ENCODE measurements at regions not wholly inside any gene's neighbourhood (a gene's known extent, or its start where the extent isn't known, plus 50 kb on each side); places are given as distances from the start of the nearest gene placed in this dataset.

DNA sequence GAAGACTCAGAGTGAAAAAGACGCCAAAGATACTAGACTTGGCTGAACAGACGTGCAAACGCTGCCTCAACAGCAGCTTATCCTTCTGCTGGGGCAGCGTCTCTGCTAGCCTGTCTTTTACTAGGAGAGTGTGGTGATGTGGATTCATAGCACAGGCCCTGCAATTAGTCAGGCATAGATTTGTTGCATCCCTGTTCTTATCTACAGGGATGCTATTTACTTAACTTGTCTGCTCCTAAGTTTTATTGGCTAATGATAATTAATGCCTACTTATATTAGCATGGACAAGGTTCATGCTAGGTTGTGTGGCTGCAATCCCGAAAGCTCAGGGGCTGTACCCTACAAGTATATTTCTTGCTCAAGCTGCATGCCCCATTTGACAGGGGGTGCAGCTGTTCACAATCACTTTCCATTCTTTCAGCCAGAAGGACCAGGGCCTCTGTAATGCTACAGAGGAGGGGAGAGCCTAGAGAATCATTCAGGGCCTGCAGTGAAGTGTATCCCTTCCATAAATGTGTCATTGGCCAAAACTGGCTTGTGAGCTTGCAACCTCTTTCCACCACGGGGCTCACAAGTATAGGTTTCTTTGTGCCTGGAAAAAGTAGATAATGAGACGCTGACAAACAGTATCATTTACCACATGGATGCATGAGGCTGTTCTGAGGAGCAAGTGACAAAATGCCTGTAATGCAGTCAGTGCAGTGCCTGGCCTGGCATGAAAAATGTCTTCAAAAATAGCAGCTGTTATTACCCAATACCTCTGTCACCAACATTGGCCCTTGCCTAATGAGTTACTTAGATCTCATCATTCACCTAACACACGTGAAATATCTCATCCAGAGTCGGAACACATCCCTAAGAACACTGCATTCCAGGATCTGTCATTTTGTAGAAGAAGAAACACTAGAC, 685.8 kb upstream of the API5 start:
- H3K9me3 ChIP-seq (ENCODE audit: control insufficient read depth, low read depth, low read length), result no peaks in the 10 kb centered on the region
- H3K36me3 ChIP-seq (ENCODE audit: control insufficient read depth, low read depth, low read length), result no peaks in the 10 kb centered on the region
- H3K27ac ChIP-seq (ENCODE audit: low read length), result no peak overlapping the region
- no peak overlapping the region for H3K9ac ChIP-seq (ENCODE audit: low read length)
- H3K4me1 ChIP-seq (ENCODE audit: control insufficient read depth, low read depth, low read length), result no peaks in the 10 kb centered on the region
- H3K27me3 ChIP-seq (ENCODE audit: control insufficient read depth, insufficient read depth, low read length), result no peaks in the 10 kb centered on the region
- no peak overlapping the region for H3K4me3 ChIP-seq (ENCODE audit: low read length)

DNA sequence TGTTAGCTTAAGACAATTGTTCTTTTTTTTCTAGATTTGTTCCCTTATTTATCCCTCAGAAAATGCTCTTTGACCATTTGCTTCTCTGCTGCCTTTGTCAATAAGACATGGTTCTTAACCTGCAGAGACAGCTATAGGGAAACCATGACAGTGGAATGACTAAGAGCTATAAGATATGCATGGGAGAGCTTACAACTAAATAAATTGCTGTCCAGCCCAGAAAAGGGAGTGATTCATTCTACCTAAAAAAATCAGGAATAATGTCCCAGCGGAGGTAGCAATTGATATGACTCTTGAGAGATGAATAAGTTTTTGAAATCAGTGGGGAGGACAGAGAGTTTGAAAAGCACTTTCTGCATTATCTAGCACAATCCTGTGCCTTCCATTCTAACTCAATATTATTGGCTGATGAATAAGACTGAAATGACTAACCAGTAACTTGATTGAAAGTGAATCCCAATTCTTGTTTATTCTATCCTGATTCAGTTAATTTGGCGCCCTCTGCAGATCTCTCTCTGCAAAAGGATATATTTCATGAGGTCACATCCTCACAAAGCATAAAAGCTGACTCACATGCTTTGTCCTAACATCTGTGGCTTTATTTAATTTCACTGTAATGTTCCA, 680.5 kb upstream of the API5 start:
- Histone ChIP-seq H3K4me1 (ENCODE audit: control insufficient read depth, low read depth, low read length) (no peaks in the 10 kb centered on the region), H3K4me3 (ENCODE audit: low read length) (no peak overlapping the region), H3K27me3 (ENCODE audit: control insufficient read depth, insufficient read depth, low read length) (no peaks in the 10 kb centered on the region), H3K27ac (ENCODE audit: low read length) (no peak overlapping the region), H3K9ac (ENCODE audit: low read length) (no peak overlapping the region), H3K36me3 (ENCODE audit: control insufficient read depth, low read depth, low read length) (no peaks in the 10 kb centered on the region), H3K9me3 (ENCODE audit: control insufficient read depth, low read depth, low read length) (no peaks in the 10 kb centered on the region)

DNA sequence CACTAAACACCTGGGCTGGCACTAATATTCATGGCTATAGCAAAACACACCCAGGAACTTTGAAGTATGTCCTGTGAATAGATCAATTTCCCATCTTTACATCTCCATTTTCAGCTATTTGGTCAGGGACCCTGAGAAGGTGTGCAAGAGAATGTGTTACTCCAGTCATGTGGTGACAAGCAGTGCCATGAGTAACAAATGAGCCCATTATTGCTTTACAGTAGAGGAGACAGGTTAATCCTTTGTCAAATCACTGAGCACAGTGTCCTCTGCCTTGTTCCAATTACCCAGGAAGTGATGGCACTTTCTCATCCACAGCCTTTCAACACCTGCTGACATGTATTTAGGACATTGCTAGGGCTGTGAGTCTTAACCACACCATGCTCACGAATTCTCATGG, 664.8 kb upstream of the API5 start:
- H3K4me3 ChIP-seq (ENCODE audit: low read length), result no peak overlapping the region
- no peak overlapping the region for H3K27ac ChIP-seq (ENCODE audit: low read length)
- peaks cover 16% of the 10 kb centered on the region for H3K4me1 ChIP-seq (ENCODE audit: control insufficient read depth, low read depth, low read length)
- no peaks in the 10 kb centered on the region for H3K9me3 ChIP-seq (ENCODE audit: control insufficient read depth, low read depth, low read length)
- no peak overlapping the region for H3K9ac ChIP-seq (ENCODE audit: low read length)
- no peaks in the 10 kb centered on the region for H3K36me3 ChIP-seq (ENCODE audit: control insufficient read depth, low read depth, low read length)
- no peaks in the 10 kb centered on the region for H3K27me3 ChIP-seq (ENCODE audit: control insufficient read depth, insufficient read depth, low read length)

DNA sequence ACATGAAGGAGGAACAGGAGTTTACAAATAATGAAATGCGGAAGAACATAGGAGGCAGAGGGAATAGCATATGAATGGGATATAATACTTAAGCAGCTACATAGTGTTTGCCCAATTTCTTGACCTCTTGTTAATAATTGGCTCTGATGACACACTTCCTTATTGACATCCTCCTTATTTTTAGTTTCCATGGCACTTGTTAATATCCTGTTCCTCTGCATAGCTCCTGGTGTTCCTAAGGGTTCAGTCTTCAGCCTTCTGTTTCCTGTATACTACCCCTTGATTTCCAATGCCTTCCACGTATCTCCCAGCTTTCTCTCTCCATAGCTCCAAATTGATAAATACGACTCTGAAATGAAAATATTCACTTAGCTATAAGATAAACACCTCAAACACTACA, 663.8 kb upstream of the API5 start:
- H3K27ac ChIP-seq (ENCODE audit: low read length), result no peak overlapping the region
- H3K4me1 ChIP-seq (ENCODE audit: control insufficient read depth, low read depth, low read length), result peaks cover 16% of the 10 kb centered on the region
- H3K27me3 ChIP-seq (ENCODE audit: control insufficient read depth, insufficient read depth, low read length), result no peaks in the 10 kb centered on the region
- no peak overlapping the region for H3K4me3 ChIP-seq (ENCODE audit: low read length)
- no peaks in the 10 kb centered on the region for H3K9me3 ChIP-seq (ENCODE audit: control insufficient read depth, low read depth, low read length)
- no peaks in the 10 kb centered on the region for H3K36me3 ChIP-seq (ENCODE audit: control insufficient read depth, low read depth, low read length)
- H3K9ac ChIP-seq (ENCODE audit: low read length), result no peak overlapping the region

DNA sequence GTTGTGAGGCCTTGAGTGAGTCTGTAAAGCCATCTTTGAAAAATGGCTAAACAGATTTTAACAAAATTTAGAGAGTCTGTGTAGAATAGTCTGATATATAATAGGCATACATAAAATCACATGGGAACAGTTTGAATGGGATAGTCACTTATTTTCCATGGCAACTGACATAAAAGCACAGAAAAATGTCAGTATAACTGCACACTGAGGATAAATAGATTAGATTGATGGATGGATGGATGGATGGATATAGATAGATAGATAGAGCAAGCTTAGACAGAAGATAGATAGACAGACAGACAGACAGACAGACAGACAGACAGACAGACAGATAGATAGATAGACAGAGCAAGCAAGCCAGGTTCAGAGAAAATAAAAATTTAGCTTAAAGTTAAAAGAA, 660.2 kb upstream of the API5 start:
- H3K36me3 ChIP-seq (ENCODE audit: control insufficient read depth, low read depth, low read length), result no peaks in the 10 kb centered on the region
- peaks cover 6% of the 10 kb centered on the region for H3K4me1 ChIP-seq (ENCODE audit: control insufficient read depth, low read depth, low read length)
- H3K27ac ChIP-seq (ENCODE audit: low read length), result no peak overlapping the region
- no peaks in the 10 kb centered on the region for H3K9me3 ChIP-seq (ENCODE audit: control insufficient read depth, low read depth, low read length)
- no peak overlapping the region for H3K9ac ChIP-seq (ENCODE audit: low read length)
- no peak overlapping the region for H3K4me3 ChIP-seq (ENCODE audit: low read length)
- H3K27me3 ChIP-seq (ENCODE audit: control insufficient read depth, insufficient read depth, low read length), result no peaks in the 10 kb centered on the region

DNA sequence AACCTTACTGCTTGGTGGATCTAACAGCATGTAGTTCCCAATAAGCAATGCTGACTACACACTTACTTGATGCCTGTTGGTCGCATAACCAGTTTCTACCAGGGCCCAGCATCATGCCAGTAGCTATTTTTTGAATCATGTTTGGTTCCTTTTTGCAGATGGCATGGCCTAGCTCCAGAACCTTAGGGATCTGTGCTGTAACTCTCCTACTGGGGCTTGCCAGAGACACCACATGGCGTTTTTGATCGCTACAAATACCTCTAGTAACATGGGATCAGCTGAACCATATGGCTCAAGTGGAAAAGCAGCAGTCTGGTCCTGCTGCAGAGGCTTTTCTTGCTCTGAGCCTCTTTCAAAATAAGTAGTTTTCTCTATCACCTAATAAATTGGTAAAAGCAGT, 654.6 kb upstream of the API5 start:
- Histone ChIP-seq H3K4me1 (ENCODE audit: control insufficient read depth, low read depth, low read length) (no peaks in the 10 kb centered on the region), H3K4me3 (ENCODE audit: low read length) (no peak overlapping the region), H3K36me3 (ENCODE audit: control insufficient read depth, low read depth, low read length) (no peaks in the 10 kb centered on the region), H3K9ac (ENCODE audit: low read length) (no peak overlapping the region), H3K27ac (ENCODE audit: low read length) (no peak overlapping the region), H3K9me3 (ENCODE audit: control insufficient read depth, low read depth, low read length) (no peaks in the 10 kb centered on the region), H3K27me3 (ENCODE audit: control insufficient read depth, insufficient read depth, low read length) (no peaks in the 10 kb centered on the region)

DNA sequence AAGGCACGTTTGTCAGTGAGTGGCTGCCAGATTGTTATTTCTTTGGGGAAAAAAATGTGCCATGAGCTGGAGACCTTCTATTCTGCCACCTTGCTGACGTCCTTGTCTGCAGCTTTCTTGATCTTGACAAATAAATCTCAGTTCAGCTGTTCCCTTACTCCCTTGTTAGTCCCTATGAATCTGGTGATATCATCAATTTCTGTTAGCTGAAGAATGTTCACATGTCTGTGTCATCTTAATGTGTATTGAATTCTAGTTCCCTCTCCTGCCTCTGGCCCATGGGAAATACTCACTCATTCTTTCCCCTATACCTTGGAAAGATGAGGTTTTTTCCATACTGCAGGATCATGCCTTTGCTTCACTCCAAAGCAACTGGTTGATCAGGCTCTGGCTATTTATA, 649.9 kb upstream of the API5 start:
- Histone ChIP-seq H3K9me3 (ENCODE audit: control insufficient read depth, low read depth, low read length) (no peaks in the 10 kb centered on the region), H3K9ac (ENCODE audit: low read length) (no peak overlapping the region), H3K4me3 (ENCODE audit: low read length) (no peak overlapping the region), H3K27ac (ENCODE audit: low read length) (no peak overlapping the region), H3K36me3 (ENCODE audit: control insufficient read depth, low read depth, low read length) (no peaks in the 10 kb centered on the region), H3K27me3 (ENCODE audit: control insufficient read depth, insufficient read depth, low read length) (no peaks in the 10 kb centered on the region), H3K4me1 (ENCODE audit: control insufficient read depth, low read depth, low read length) (no peaks in the 10 kb centered on the region)

DNA sequence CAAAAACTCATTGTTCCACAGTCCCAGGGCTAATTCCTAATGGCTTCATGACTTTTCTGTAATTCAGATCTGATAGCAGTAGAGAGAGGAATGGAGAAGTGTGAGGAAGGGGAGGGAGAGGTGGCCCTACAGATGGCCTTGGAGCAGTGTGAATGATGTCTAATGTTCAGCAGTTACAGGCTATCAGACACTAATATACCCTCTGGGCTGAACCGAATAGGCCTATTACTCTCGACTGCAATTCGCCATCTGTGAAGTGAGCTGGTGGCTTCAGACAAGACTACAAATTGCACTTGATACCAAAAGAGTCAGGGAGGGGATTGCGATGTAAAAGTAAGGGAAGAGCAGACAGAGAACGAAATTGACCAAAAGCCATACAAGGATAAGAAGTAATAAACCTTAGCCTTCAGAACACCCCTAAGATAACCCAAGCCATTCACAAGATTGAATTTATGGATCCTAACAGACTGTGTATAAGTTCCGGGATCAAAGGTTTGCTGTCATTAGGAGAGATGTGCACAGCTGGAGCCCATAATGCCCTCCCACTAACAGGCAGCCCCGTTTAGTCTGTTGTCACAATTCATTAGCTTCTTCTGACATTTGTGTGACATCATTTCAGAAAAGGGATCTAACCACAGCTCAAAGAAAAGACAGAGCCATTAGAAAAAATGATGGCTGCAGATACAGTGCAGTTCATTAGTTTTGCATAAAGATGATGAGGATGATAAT, 642.4 kb upstream of the API5 start:
- no peaks in the 10 kb centered on the region for H3K27me3 ChIP-seq (ENCODE audit: control insufficient read depth, insufficient read depth, low read length)
- no peak overlapping the region for H3K4me3 ChIP-seq (ENCODE audit: low read length)
- H3K36me3 ChIP-seq (ENCODE audit: control insufficient read depth, low read depth, low read length), result no peaks in the 10 kb centered on the region
- no peak overlapping the region for H3K9ac ChIP-seq (ENCODE audit: low read length)
- no peak overlapping the region for H3K27ac ChIP-seq (ENCODE audit: low read length)
- H3K4me1 ChIP-seq (ENCODE audit: control insufficient read depth, low read depth, low read length), result no peaks in the 10 kb centered on the region
- H3K9me3 ChIP-seq (ENCODE audit: control insufficient read depth, low read depth, low read length), result no peaks in the 10 kb centered on the region

DNA sequence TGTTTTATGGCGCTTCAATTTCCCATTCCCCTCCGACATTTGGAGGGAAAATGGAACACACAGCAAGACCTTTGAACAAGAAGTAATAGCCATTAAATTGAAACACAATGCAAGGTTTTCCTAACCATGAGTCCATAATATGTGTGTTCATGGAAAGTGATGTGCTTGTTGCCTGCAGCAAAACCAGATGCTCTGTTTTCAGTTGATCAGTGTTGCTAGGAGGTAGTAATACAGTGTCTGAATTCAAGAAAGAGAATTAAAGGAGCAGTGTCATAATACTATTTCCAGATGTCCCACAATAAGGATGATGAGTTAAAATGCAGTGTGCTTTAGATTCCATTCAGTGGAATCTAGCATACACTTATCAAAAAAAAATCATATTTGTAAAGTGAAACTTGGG, 637.4 kb upstream of the API5 start:
- no peaks in the 10 kb centered on the region for H3K36me3 ChIP-seq (ENCODE audit: control insufficient read depth, low read depth, low read length)
- no peak overlapping the region for H3K27ac ChIP-seq (ENCODE audit: low read length)
- H3K9ac ChIP-seq (ENCODE audit: low read length), result no peak overlapping the region
- no peaks in the 10 kb centered on the region for H3K4me1 ChIP-seq (ENCODE audit: control insufficient read depth, low read depth, low read length)
- H3K4me3 ChIP-seq (ENCODE audit: low read length), result no peak overlapping the region
- H3K9me3 ChIP-seq (ENCODE audit: control insufficient read depth, low read depth, low read length), result no peaks in the 10 kb centered on the region
- no peaks in the 10 kb centered on the region for H3K27me3 ChIP-seq (ENCODE audit: control insufficient read depth, insufficient read depth, low read length)

DNA sequence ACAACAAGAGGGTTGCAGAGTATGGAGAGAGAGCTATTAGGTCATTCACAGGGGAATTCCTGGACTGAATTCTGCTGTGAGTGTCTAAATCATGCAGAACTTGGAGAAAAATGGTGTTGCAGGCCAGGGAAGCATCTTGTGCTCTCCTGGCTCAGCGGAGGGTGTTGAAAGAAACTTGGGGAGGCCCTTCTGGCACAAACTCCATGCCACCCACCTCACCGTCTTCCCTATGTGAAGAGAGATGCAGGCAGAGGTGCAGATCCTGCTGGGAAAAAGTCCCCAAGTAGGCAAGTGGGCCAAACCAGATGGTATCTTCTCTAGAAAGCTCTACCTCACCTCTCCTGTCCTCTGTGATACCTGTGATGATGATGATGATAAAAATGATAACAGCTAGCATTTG, 604.3 kb upstream of the API5 start:
- no peaks in the 10 kb centered on the region for H3K4me1 ChIP-seq (ENCODE audit: control insufficient read depth, low read depth, low read length)
- H3K4me3 ChIP-seq (ENCODE audit: low read length), result no peak overlapping the region
- H3K9me3 ChIP-seq (ENCODE audit: control insufficient read depth, low read depth, low read length), result no peaks in the 10 kb centered on the region
- no peak overlapping the region for H3K9ac ChIP-seq (ENCODE audit: low read length)
- H3K27ac ChIP-seq (ENCODE audit: low read length), result no peak overlapping the region
- H3K27me3 ChIP-seq (ENCODE audit: control insufficient read depth, insufficient read depth, low read length), result no peaks in the 10 kb centered on the region
- no peaks in the 10 kb centered on the region for H3K36me3 ChIP-seq (ENCODE audit: control insufficient read depth, low read depth, low read length)

DNA sequence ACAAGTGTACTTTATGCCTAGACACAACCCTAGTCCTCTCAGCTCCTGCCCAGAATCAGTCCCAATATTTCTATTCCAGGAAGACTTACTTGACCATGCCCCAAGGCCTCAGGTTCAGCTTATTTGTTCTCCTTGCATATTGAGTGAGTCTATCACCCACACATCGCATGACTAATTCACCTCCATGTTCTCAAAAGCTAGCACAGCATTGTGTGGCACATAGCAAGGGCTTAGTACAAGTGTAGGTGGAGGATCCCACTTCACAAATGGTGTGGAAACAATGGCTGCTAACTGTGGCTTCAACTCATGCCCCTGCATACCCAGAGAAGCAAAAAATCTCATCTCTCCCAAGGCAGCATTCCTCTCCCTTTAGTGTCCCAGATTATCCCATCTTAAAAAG, 602.6 kb upstream of the API5 start:
- no peak overlapping the region for H3K4me3 ChIP-seq (ENCODE audit: low read length)
- no peaks in the 10 kb centered on the region for H3K36me3 ChIP-seq (ENCODE audit: control insufficient read depth, low read depth, low read length)
- no peak overlapping the region for H3K9ac ChIP-seq (ENCODE audit: low read length)

More for the DNA sequence above, 602.6 kb upstream of the API5 start:
- H3K27ac ChIP-seq (ENCODE audit: low read length), result no peak overlapping the region
- no peaks in the 10 kb centered on the region for H3K27me3 ChIP-seq (ENCODE audit: control insufficient read depth, insufficient read depth, low read length)
- no peaks in the 10 kb centered on the region for H3K9me3 ChIP-seq (ENCODE audit: control insufficient read depth, low read depth, low read length)
- H3K4me1 ChIP-seq (ENCODE audit: control insufficient read depth, low read depth, low read length), result peaks cover 10% of the 10 kb centered on the region
